WTC11 (cell line): ENCODE measurements at regions not wholly inside any gene's neighbourhood (a gene's known extent, or its start where the extent isn't known, plus 50 kb on each side); places are given as distances from the start of the nearest gene placed in this dataset.

Experiments used
- CBFB ChIP-seq: sonication (generic); formaldehyde crosslinking; IDR thresholded peaks from 2 replicates; pipeline ENCODE4 v1.8.1; 2022; ENCODE audit warnings: mild to moderate bottlenecking, low read depth, missing genetic modification reagents
- CREM ChIP-seq: sonication (generic); formaldehyde crosslinking; IDR thresholded peaks from 2 replicates; pipeline ENCODE4 v1.8.1; 2022; ENCODE audit warnings: mild to moderate bottlenecking, missing genetic modification reagents, moderate library complexity
- CTCF ChIP-seq: fragments of 200-600 bp; IDR thresholded peaks from 2 replicates; pipeline ENCODE4 v1.8.0; 2022; ENCODE audit warnings: antibody characterized with exemption
- GTF2I ChIP-seq: fragments of 250-450 bp; sonication (Bioruptor Pico); conservative IDR thresholded peaks from 2 replicates; pipeline ENCODE4 v1.4.0; 2021; ENCODE audit warnings: mild to moderate bottlenecking
- HMGXB4 ChIP-seq: sonication (generic); formaldehyde crosslinking; IDR thresholded peaks from 2 replicates; pipeline ENCODE4 v1.8.1; 2023; ENCODE audit warnings: mild to moderate bottlenecking, moderate library complexity, missing genetic modification reagents
- NR3C1 ChIP-seq: sonication (generic); formaldehyde crosslinking; conservative IDR thresholded peaks from 2 replicates; pipeline ENCODE4 v1.8.1; 2023; ENCODE audit warnings: low read depth, mild to moderate bottlenecking, missing genetic modification reagents
- OVOL2 ChIP-seq: fragments of 250-450 bp; sonication (Bioruptor Pico); IDR thresholded peaks from 2 replicates; pipeline ENCODE4 v1.9.0; 2021; ENCODE audit warnings: mild to moderate bottlenecking, borderline replicate concordance
- TEAD1 ChIP-seq: sonication (generic); formaldehyde crosslinking; IDR thresholded peaks from 2 replicates; pipeline ENCODE4 v1.8.0; 2022; ENCODE audit warnings: mild to moderate bottlenecking, missing genetic modification reagents
- TEAD4 ChIP-seq: sonication (generic); formaldehyde crosslinking; IDR thresholded peaks from 2 replicates; pipeline ENCODE4 v1.8.0; 2022; ENCODE audit warnings: mild to moderate bottlenecking, missing genetic modification reagents
- ZBTB21 ChIP-seq: sonication (generic); formaldehyde crosslinking; IDR thresholded peaks from 2 replicates; pipeline ENCODE4 v1.8.1; 2023; ENCODE audit warnings: mild to moderate bottlenecking, missing genetic modification reagents, borderline replicate concordance

- no peak for TF ChIP-seq CTCF
- TF ChIP-seq CBFB (CRISPR knock-in tag) = no peak
- TF ChIP-seq CREM (CRISPR knock-in tag) = no peak
- TF ChIP-seq ZBTB21 = no peak
- TF ChIP-seq OVOL2 (CRISPR knock-in tag) = no peak
- TF ChIP-seq TEAD1 (CRISPR knock-in tag) = no peak
- no peak for TF ChIP-seq TEAD4 (CRISPR knock-in tag)
- TF ChIP-seq HMGXB4 (CRISPR knock-in tag) = no peak
- no peak for TF ChIP-seq GTF2I
- no peak for TF ChIP-seq NR3C1 (CRISPR knock-in tag)
These were observed 710.2 kb downstream of the AMY1C start for GRCh38 chr1:104459886-104460285.
